HG03139 (cell line): ENCODE measurements at regions not wholly inside any gene's neighbourhood (a gene's known extent, or its start where the extent isn't known, plus 50 kb on each side); places are given as distances from the start of the nearest gene placed in this dataset.

Source experiments
- ATAC-seq: cut with Tn5 transposase; IDR thresholded peaks from one replicate; pipeline ENCODE4 v1.9.1; 2021; ENCODE audit not compliant: unreplicated experiment

- no peak for ATAC-seq
These were observed 224.2 kb downstream of the ENGASE start for GRCh38 chr17:79298799-79299198.

- ATAC-seq, result no peak
These were observed 221.6 kb downstream of the ENGASE start for GRCh38 chr17:79296243-79296642.

- no peak for ATAC-seq
These were observed 220.7 kb downstream of the ENGASE start for GRCh38 chr17:79295307-79295706.

- ATAC-seq, result no peak
These were observed 219.9 kb downstream of the ENGASE start for GRCh38 chr17:79294459-79295071.

GRCh38 chr17:79292501-79292900, 217.9 kb downstream of the ENGASE start:
- no peak for ATAC-seq

DNA sequence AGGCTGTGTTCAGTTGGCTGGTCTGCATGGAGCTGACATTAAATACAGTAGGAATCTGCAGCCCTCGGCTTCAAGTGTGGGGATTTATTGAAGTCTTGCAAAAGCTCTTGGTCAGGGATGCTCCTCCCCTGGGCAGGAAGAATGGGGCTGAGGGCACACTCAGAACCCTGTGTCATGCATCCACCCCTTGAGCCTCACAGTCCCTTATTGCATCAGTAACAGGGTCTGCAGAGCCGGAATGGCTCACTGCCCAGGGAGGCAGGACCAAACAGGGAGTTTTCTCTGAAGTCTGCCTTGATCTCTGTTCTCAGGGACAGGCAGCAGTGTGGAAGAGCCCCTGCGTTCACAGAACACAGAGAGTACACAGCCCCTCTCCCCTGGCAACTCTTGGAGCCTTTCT, 216.8 kb downstream of the ENGASE start:
- no peak for ATAC-seq

DNA sequence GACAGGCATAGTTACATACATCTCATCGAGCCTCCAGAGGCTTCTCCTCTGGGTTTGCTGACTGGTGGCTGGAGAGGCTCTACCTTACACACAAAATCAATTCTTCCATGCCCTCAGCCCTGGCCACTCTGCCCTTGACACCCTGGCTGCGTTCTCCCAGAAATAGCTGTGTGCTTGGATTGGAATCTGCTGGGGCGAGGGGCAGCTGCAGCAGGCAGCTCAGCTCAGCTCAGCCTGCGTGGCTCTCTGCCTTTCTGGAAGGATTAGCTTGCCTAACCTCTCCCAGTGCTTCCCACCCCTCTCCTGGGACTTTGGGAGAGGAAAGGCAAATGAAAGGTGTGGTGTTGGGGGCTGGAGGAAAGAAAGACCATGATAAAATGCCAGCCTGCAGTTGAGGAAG, 216.1 kb downstream of the ENGASE start:
- no peak for ATAC-seq

GRCh38 chr17:79288950-79289349, 214.3 kb downstream of the ENGASE start:
- no peak for ATAC-seq

- no peak for ATAC-seq
These were observed 211.8 kb downstream of the ENGASE start for GRCh38 chr17:79286440-79286839.

- no peak for ATAC-seq
These were observed 211.3 kb downstream of the ENGASE start for GRCh38 chr17:79285973-79286372.

- ATAC-seq, result no peak
These were observed 207.7 kb downstream of the ENGASE start for GRCh38 chr17:79282294-79282693.

DNA sequence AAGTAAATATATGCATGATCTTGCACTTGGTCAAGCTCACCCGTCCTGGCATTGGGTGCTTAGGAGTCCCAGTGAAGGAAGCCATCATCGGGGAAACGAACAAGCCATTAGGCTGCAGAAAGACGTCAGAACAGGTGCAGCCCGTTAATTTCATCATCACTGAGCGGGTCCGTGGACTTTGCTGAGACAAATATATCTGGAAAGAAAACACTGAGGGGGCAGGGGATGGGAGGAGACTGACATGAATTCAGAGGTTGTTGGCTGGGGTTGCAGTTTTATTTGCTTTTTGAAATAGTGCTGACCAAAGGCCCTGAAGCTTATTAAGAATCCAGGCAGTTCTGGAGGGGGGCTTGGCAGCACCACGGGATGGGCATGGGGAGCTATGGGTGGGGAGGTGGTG, 207.2 kb downstream of the ENGASE start:
- ATAC-seq, result no peak

DNA sequence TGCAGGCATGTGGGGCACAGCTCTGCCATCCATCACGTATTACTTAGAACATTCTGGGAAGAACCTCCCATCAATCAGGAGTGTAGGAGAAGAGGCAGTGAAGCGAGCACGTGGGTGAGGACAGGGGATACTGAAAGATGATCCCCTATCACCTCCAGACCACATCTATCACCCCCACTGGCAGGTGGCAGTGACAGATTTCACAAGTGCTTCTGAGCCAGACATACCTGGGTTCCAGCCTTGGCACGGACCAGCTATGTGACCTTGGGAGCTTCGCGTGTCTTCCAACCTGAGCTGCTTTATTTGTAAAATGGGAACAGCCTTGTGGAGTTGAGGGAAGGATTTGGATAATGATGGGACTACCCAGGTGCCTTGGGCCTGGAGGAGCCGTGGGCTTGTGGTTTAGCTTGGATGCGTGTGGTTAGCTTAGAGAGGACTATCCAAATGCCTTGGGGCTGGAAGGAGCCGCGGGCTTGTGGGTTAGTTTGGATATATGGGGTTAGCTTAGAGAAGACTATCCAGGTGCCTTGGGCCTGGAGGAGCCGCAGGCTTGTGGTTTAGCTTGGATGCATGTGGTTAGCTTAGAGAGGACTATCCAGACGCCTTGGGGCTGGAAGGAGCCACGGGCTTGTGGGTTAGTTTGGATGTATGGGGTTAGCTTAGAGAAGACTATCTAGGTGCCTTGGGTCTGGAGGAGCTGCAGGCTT, 206.4 kb downstream of the ENGASE start:
- no peak for ATAC-seq

GRCh38 chr17:79280010-79280409, 205.4 kb downstream of the ENGASE start:
- no peak for ATAC-seq

- ATAC-seq, result no peak
These were observed 204.7 kb downstream of the ENGASE start for GRCh38 chr17:79279320-79279719.

DNA sequence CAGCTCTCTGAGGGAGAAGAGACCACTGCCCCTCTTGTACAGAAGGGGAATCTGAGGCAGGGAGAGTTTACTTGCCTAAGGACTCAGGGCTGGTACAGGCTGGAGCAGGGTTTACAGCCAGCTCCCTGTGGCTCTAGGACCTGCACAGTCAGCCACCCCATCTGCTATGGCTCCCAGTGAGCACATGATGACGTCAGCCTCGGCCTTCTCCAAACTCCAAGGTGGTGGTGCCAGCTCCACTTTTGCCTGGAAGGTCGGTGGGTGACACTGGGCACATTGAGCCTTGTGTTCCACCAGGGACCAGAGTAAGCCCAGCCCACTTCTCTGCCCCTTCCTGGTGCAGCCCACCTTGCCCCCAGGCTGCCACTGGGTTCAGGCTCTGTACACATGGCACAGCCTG, 202.2 kb downstream of the ENGASE start:
- ATAC-seq, result no peak

DNA sequence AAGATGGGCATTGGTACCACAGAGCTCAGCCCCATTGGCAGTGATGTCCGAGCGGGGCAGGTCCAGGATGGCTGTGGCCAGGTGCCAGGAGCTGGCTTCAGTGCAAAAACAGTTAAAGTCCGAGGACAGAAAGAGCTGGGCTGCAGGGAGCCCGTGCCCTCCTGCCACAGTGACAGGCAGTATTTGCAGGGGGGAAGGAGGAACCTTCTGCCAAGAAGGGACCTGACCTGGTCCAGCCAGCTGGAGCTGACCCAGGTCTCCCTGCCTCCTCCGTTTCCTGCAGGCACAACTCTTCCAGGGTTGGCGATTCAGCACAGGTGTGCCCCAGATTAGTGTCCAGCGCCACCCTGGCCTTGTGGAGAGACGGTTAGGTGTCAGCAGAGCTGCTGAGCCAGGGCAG, 199.0 kb downstream of the ENGASE start:
- no peak for ATAC-seq

- no peak for ATAC-seq
These were observed 198.1 kb downstream of the ENGASE start for GRCh38 chr17:79272666-79273219.

- ATAC-seq, result no peak
These were observed 197.6 kb downstream of the ENGASE start for GRCh38 chr17:79272220-79272619.

DNA sequence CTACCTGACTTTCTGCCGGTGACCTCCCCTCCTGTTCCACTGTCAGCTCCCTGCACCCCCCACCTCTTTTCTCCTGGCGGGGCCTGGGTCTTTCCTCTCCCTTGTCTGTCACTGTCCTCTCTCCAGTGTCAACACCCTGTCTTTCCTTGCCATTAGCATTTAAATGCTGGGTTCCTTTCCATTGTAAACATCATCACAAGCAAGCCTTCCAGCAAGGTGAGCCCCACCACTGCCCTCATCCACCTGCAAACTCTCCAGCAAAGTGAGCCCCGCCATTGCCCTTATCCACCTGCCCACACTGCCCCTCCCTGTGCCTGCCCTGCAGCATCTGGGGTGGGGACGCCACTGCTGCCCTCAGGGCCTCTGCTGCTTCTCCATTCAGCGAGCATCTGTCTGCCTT, 195.0 kb downstream of the ENGASE start:
- no peak for ATAC-seq

- ATAC-seq, result no peak
These were observed 188.6 kb downstream of the ENGASE start for GRCh38 chr17:79263191-79263590.

DNA sequence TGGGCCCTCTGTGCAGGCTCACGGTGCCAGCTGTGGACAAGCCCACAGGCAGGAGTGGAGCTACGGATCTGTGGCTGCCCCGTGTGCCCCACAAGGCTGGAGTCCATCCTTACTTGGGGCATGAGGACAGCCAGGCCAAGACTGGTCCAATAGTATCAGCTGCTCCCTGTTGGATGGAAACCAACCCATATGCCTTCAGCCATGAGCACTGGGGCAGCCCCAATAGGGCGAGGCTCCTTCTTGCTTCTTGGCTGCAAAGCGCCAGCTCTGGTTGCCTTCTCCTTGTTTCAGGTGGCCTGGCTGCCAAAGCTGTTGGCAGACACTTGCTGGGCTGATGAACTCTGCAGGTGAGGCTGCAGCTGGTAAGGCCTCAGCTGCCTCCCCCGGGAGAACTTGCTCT, 188.0 kb downstream of the ENGASE start:
- no peak for ATAC-seq
